Putamen (tissue), 1 donor: ENCODE measurements at regions not wholly inside any gene's neighbourhood (a gene's known extent, or its start where the extent isn't known, plus 50 kb on each side); places are given as distances from the start of the nearest gene placed in this dataset.
"Not testable (repeated sequence)": the region's sequence is repeated elsewhere in the genome, so short reads cannot be mapped to it uniquely, and the experiment has no call there.

Experiments
- DNase-seq: peaks from one replicate; pipeline ENCODE4 v3.0.0-alpha.2; 2016; ENCODE audit warnings: low spot score

- no peak for DNase-seq
Observed at GRCh38 chr6:16824845-16825685, 63.8 kb upstream of the ATXN1 start.

GRCh38 chr6:16823718-16824352, 62.6 kb upstream of the ATXN1 start:
- no peak for DNase-seq

GRCh38 chr6:16822975-16823717, 61.9 kb upstream of the ATXN1 start:
- no peak for DNase-seq

GRCh38 chr6:16822529-16822928, 61.3 kb upstream of the ATXN1 start:
- DNase-seq: no peak

GRCh38 chr6:16821834-16822264, 60.6 kb upstream of the ATXN1 start:
- DNase-seq: no peak

GRCh38 chr6:16820262-16820661, 59.0 kb upstream of the ATXN1 start:
- DNase-seq: not testable (repeated sequence)

GRCh38 chr6:16819752-16820151, 58.5 kb upstream of the ATXN1 start:
- DNase-seq: no peak

GRCh38 chr6:16818992-16819626, 57.8 kb upstream of the ATXN1 start:
- no peak for DNase-seq

GRCh38 chr6:16817594-16817993, 56.3 kb upstream of the ATXN1 start:
- no peak for DNase-seq

GRCh38 chr6:16816891-16817290, 55.6 kb upstream of the ATXN1 start:
- DNase-seq: no peak

GRCh38 chr6:16812993-16813392, 51.7 kb upstream of the ATXN1 start:
- DNase-seq: no peak

GRCh38 chr6:16811277-16811979, 50.2 kb upstream of the ATXN1 start:
- no peak for DNase-seq
